B cell (primary cell): ENCODE measurements at regions not wholly inside any gene's neighbourhood (a gene's known extent, or its start where the extent isn't known, plus 50 kb on each side); places are given as distances from the start of the nearest gene placed in this dataset.

Experiments used
- ATAC-seq: fragments of 200-7000 bp; cut with Tn5 transposase; one replicate; pipeline ENCODE4 v1.10.0; 2021; ENCODE audit warnings: low read depth, mild to moderate bottlenecking, moderate number of reproducible peaks, moderate library complexity
- CTCF ChIA-PET: fragments of 350-600 bp; sonication (Branson Sonifier 250); formaldehyde crosslinking; loops from one replicate; lab custom pipeline; 2021; ENCODE audit warnings: antibody characterized with exemption, inconsistent platforms; lab: Charles Lee
- POLR2A ChIA-PET: fragments of 350-600 bp; sonication (Branson Sonifier 250); formaldehyde crosslinking; loops from one replicate; lab custom pipeline; 2021; ENCODE audit warnings: antibody characterized with exemption; lab: Charles Lee
- DNase-seq: peaks from one replicate; pipeline ENCODE4 v3.0.0; 2013
- H2AFZ ChIP-seq: 2 replicates; pipeline ENCODE4 v1.6.1; 2012; ENCODE audit warnings: mild to moderate bottlenecking, low read depth, low read length; ENCODE audit not compliant: insufficient read depth, poor library complexity, severe bottlenecking
- H3K27ac ChIP-seq, 2 donors: 1 replicate in 1 of 2; 2 replicates in 1 of 2; pipeline ENCODE4 v1.5.1; 2012 to 2013; ENCODE audit warnings: low read length in 2 of 2, mild to moderate bottlenecking in 2 of 2, moderate library complexity in 1 of 2
- H3K27me3 ChIP-seq, 4 experiments: fragments of 200-600 bp in 1 of 4; sonication (generic) in 1 of 4; replicated peaks in 1 of 4; 1 replicate in 2 of 4; 2 replicates in 2 of 4; pipeline versions ENCODE4 v1.6.1 to v1.7.0; 2013 to 2016; ENCODE audit warnings: low read length in 3 of 4, mild to moderate bottlenecking in 2 of 4, mixed read lengths in 1 of 4, moderate library complexity in 1 of 4; ENCODE audit not compliant: insufficient read depth in 4 of 4, control insufficient read depth in 3 of 4; ENCODE audit errors: control extremely low read depth in 1 of 4
- H3K36me3 ChIP-seq, 2 experiments: replicated peaks in 1 of 2; 1 replicate in 1 of 2; 2 replicates in 1 of 2; pipeline versions ENCODE4 v1.6.1 to v1.7.1; 2013; ENCODE audit warnings: low read length in 1 of 2; ENCODE audit not compliant: insufficient read depth in 2 of 2, control insufficient read depth in 1 of 2; ENCODE audit errors: control extremely low read depth in 1 of 2, extremely low read depth in 1 of 2
- H3K4me1 ChIP-seq, 2 donors: fragments of 200-600 bp in 1 of 2; sonication (generic) in 1 of 2; 1 replicate in 1 of 2; 2 replicates in 1 of 2; pipeline versions ENCODE4 v1.5.1 to v1.6.1; 2013 to 2017; ENCODE audit warnings: low read length in 2 of 2; ENCODE audit not compliant: control insufficient read depth in 2 of 2, insufficient read depth in 2 of 2
- H3K4me2 ChIP-seq: replicated peaks from 2 replicates; pipeline ENCODE3; 2012; ENCODE audit warnings: mild to moderate bottlenecking, low read depth, low read length; ENCODE audit not compliant: poor library complexity, severe bottlenecking
- H3K4me3 ChIP-seq, 5 experiments: fragments of 200-600 bp in 1 of 5; sonication (generic) in 1 of 5; 1 replicate in 3 of 5; 2 replicates in 2 of 5; pipeline versions ENCODE4 v1.5.1 to v1.7.0; 2011 to 2016; ENCODE audit warnings: low read length in 4 of 5, mild to moderate bottlenecking in 4 of 5, low read depth in 2 of 5, control low read depth in 1 of 5, moderate library complexity in 1 of 5; ENCODE audit not compliant: insufficient read depth in 1 of 5; ENCODE audit errors: control extremely low read depth in 1 of 5, extremely low read depth in 1 of 5
- H3K79me2 ChIP-seq: fragments of 200-600 bp; sonication (generic); one replicate; pipeline ENCODE4 v1.6.0; 2016; ENCODE audit warnings: low read length; ENCODE audit not compliant: control insufficient read depth, insufficient read depth
- H3K9ac ChIP-seq: fragments of 200-600 bp; sonication (generic); 2 replicates; pipeline ENCODE4 v1.6.1; 2017; ENCODE audit warnings: mild to moderate bottlenecking, low read length, moderate library complexity
- H3K9me3 ChIP-seq, 3 donors: one replicate each; pipeline versions ENCODE4 v1.6.1 to v1.7.1; 2013; ENCODE audit warnings: low read length in 2 of 3; ENCODE audit not compliant: control insufficient read depth in 2 of 3, insufficient read depth in 1 of 3; ENCODE audit errors: control extremely low read depth in 1 of 3
- H4K20me1 ChIP-seq: 2 replicates; pipeline ENCODE4 v1.6.0; 2012; ENCODE audit warnings: mild to moderate bottlenecking, low read length; ENCODE audit not compliant: insufficient read depth, control insufficient read depth, poor library complexity, severe bottlenecking
- H3K27ac Mint-ChIP-seq: one replicate; pipeline ENCODE4 v1.8.0; 2021; ENCODE audit warnings: mixed read lengths
- H3K27me3 Mint-ChIP-seq: one replicate; pipeline ENCODE4 v1.8.0; 2021; ENCODE audit warnings: mixed read lengths
- H3K4me1 Mint-ChIP-seq: one replicate; pipeline ENCODE4 v1.8.0; 2021; ENCODE audit warnings: mixed read lengths
- H3K4me3 Mint-ChIP-seq: one replicate; pipeline ENCODE4 v1.8.0; 2021; ENCODE audit warnings: mixed read lengths
- H3K9me3 Mint-ChIP-seq: one replicate; pipeline ENCODE4 v1.8.0; 2022; ENCODE audit warnings: mixed read lengths; ENCODE audit not compliant: insufficient read depth
- CTCF ChIP-seq: fragments of 200-600 bp; IDR thresholded peaks from one replicate; pipeline ENCODE4 v1.8.0; 2022; ENCODE audit warnings: antibody characterized with exemption, mild to moderate bottlenecking
- EZH2 ChIP-seq: IDR thresholded peaks from 2 replicates; pipeline ENCODE4 v1.6.1; 2012; ENCODE audit warnings: borderline replicate concordance, low read depth, mild to moderate bottlenecking, moderate library complexity, low read length; ENCODE audit not compliant: insufficient read depth, poor library complexity, severe bottlenecking
- WGBS: methylation state at CpG from one replicate; pipeline ENCODE4 v1.1.5; 2013; ENCODE audit warnings: missing lambda C conversion rate; ENCODE audit not compliant: insufficient coverage; 5-methylcytosine and 5-hydroxymethylcytosine counted together
- intact Hi-C: fragments of 100-400 bp; cut with micrococcal nuclease; formaldehyde crosslinking; loops from one replicate; pipeline ENCODE4 v1.10.0; 2022

GRCh38 chr14:54309615-54310014, 87.2 kb upstream of the CDKN3 start:
- ChIA-PET POLR2A (no interaction called here), CTCF (no interaction called here)
- no peak overlapping the region for H3K27ac ChIP-seq
- no peak overlapping the region for H3K4me3 ChIP-seq
- H3K36me3 ChIP-seq: no peaks in the 10 kb centered on the region
- intact Hi-C loops: no loop called here
- no peaks in the 10 kb centered on the region for H3K4me1 ChIP-seq
- Mint-ChIP-seq H3K4me3 (no peak overlapping the region), H3K4me1 (no peaks in the 10 kb centered on the region), H3K27ac (no peak overlapping the region), H3K9me3 (no peaks in the 10 kb centered on the region), H3K27me3 (peaks cover 31% of the 10 kb centered on the region)
- H2AFZ ChIP-seq: no peak overlapping the region
- ATAC-seq (no peak), DNase-seq (no peak)
- H3K9me3 ChIP-seq: no peaks in the 10 kb centered on the region
- H3K9ac ChIP-seq: no peak overlapping the region
- H3K27me3 ChIP-seq: no peaks in the 10 kb centered on the region
- 100% methylated on average over 1 of the region's 5 CpGs for WGBS
- TF ChIP-seq CTCF: no peak
- no peak for TF ChIP-seq EZH2
- no peaks in the 10 kb centered on the region for H4K20me1 ChIP-seq
- H3K79me2 ChIP-seq: no peaks in the 10 kb centered on the region
- H3K4me2 ChIP-seq: no peak overlapping the region

GRCh38 chr14:54310151-54310850, 86.5 kb upstream of the CDKN3 start:
- Histone ChIP-seq H3K27me3 (no peaks in the 10 kb centered on the region), H3K4me1 (no peaks in the 10 kb centered on the region), H3K9me3 (no peaks in the 10 kb centered on the region), H3K4me3 (no peak overlapping the region), H3K9ac (no peak overlapping the region), H2AFZ (no peak overlapping the region), H3K27ac (no peak overlapping the region), H3K4me2 (no peak overlapping the region), H3K79me2 (no peaks in the 10 kb centered on the region), H4K20me1 (no peaks in the 10 kb centered on the region), H3K36me3 (no peaks in the 10 kb centered on the region)
- Mint-ChIP-seq H3K4me3 (no peak overlapping the region), H3K9me3 (no peaks in the 10 kb centered on the region), H3K4me1 (no peaks in the 10 kb centered on the region), H3K27me3 (peaks cover 30% of the 10 kb centered on the region), H3K27ac (no peak overlapping the region)
- DNase-seq: no peak
- TF ChIP-seq CTCF (no peak), EZH2 (no peak)
- POLR2A ChIA-PET: no interaction called here
- 76% methylated on average over 4 of the region's 10 CpGs for WGBS
- CTCF ChIA-PET: no interaction called here
- no peak for ATAC-seq
- intact Hi-C loops: no loop called here
